H1 (cell line): ENCODE measurements at regions not wholly inside any gene's neighbourhood (a gene's known extent, or its start where the extent isn't known, plus 50 kb on each side); places are given as distances from the start of the nearest gene placed in this dataset.

Experiments used
- CTCF ChIA-PET: fragments of 300-600 bp; sonication (Branson Sonifier 250); formaldehyde crosslinking; loops from one replicate; lab custom pipeline; 2021; ENCODE audit not compliant: partially characterized antibody; lab: Charles Lee
- POLR2A ChIA-PET: fragments of 300-600 bp; sonication (Branson Sonifier 250); formaldehyde crosslinking; loops from one replicate; lab custom pipeline; 2021; ENCODE audit warnings: inconsistent platforms; ENCODE audit not compliant: partially characterized antibody; lab: Charles Lee
- DNase-seq, 2 experiments: peaks; one replicate each; pipeline versions ENCODE4 v3.0.0 to v3.0.0-alpha.2; 2010 to 2022; ENCODE audit warnings: low spot score in 2 of 2, low read depth in 1 of 2, mixed read lengths in 1 of 2
- FAIRE-seq: peaks from 2 replicates; lab custom pipeline; 2011; peaks lifted over from hg19 to GRCh38; lab: Jason Lieb, UNC
- H2AFZ ChIP-seq: 2 replicates; pipeline ENCODE4 v1.8.1; 2012; ENCODE audit warnings: low read length, inconsistent platforms
- H2AK5ac ChIP-seq: 2 replicates; pipeline ENCODE4 v1.6.1; 2013; ENCODE audit warnings: low read depth, low read length
- H2BK120ac ChIP-seq: replicated peaks from 2 replicates; pipeline ENCODE3; 2013; ENCODE audit warnings: low read depth, low read length, inconsistent platforms
- H2BK12ac ChIP-seq: 2 replicates; pipeline ENCODE4 v1.6.1; 2013; ENCODE audit warnings: low read depth, low read length
- H2BK15ac ChIP-seq: 2 replicates; pipeline ENCODE4 v1.6.1; 2013; ENCODE audit warnings: low read length
- H2BK20ac ChIP-seq: 2 replicates; pipeline ENCODE4 v1.6.1; 2013; ENCODE audit warnings: low read length
- H2BK5ac ChIP-seq: 2 replicates; pipeline ENCODE4 v1.6.1; 2013; ENCODE audit warnings: low read depth, low read length
- H3K14ac ChIP-seq: 2 replicates; pipeline ENCODE4 v1.6.1; 2013; ENCODE audit warnings: inconsistent platforms; ENCODE audit not compliant: insufficient read length
- H3K18ac ChIP-seq: 2 replicates; pipeline ENCODE4 v1.6.1; 2013; ENCODE audit warnings: low read length; ENCODE audit errors: extremely low read depth
- H3K23ac ChIP-seq: 2 replicates; pipeline ENCODE4 v1.6.1; 2013; ENCODE audit warnings: inconsistent platforms; ENCODE audit not compliant: insufficient read length
- H3K23me2 ChIP-seq: 2 replicates; pipeline ENCODE4 v1.6.1; 2013; ENCODE audit warnings: low read depth, low read length
- H3K27ac ChIP-seq: 2 replicates; pipeline ENCODE4 v1.6.1; 2011; ENCODE audit warnings: low read depth, low read length, inconsistent platforms
- H3K27me3 ChIP-seq, 4 experiments: replicated peaks in 1 of 4; 1 replicate in 1 of 4; 2 replicates in 3 of 4; pipeline versions ENCODE4 v1.6.1 to v1.8.1; 2011 to 2013; ENCODE audit warnings: low read length in 3 of 4, mild to moderate bottlenecking in 3 of 4, inconsistent platforms in 2 of 4, mixed read lengths in 2 of 4, moderate library complexity in 1 of 4; ENCODE audit not compliant: control insufficient read depth in 3 of 4, insufficient read depth in 3 of 4; ENCODE audit errors: extremely low read depth in 1 of 4
- H3K36me3 ChIP-seq, 4 experiments: 2 replicates each; pipeline versions ENCODE4 v1.6.1 to v1.8.1; 2011 to 2013; ENCODE audit warnings: mild to moderate bottlenecking in 4 of 4, low read length in 3 of 4, moderate library complexity in 2 of 4, control low read depth in 1 of 4, inconsistent platforms in 1 of 4; ENCODE audit not compliant: insufficient read depth in 4 of 4, control insufficient read depth in 2 of 4
- H3K4ac ChIP-seq: replicated peaks from 2 replicates; pipeline ENCODE3; 2013; ENCODE audit warnings: low read length, low read depth, mixed read lengths, inconsistent platforms; ENCODE audit not compliant: insufficient read length
- H3K4me1 ChIP-seq, 4 experiments: replicated peaks in 1 of 4; 1 replicate in 1 of 4; 2 replicates in 3 of 4; pipeline versions ENCODE4 v1.6.1 to v1.8.1; 2011 to 2013; ENCODE audit warnings: low read length in 3 of 4, inconsistent platforms in 2 of 4, mixed read lengths in 1 of 4; ENCODE audit not compliant: insufficient read depth in 4 of 4, control insufficient read depth in 3 of 4
- H3K4me2 ChIP-seq, 2 experiments: 2 replicates each; pipeline versions ENCODE4 v1.6.1 to v1.8.1; 2011 to 2013; ENCODE audit warnings: low read depth in 2 of 2, low read length in 2 of 2, control low read depth in 1 of 2, inconsistent platforms in 1 of 2, mild to moderate bottlenecking in 1 of 2; ENCODE audit not compliant: insufficient read depth in 1 of 2
- H3K4me3 ChIP-seq, 4 experiments: fragments of 200-600, 300-600 bp in 1 of 4; sonication (generic), shearing (Covaris generic), sonication (Bioruptor Twin) in 1 of 4; 2 replicates each; pipeline versions ENCODE4 v1.5.1 to v1.8.1; 2011 to 2016; ENCODE audit warnings: low read length in 4 of 4, low read depth in 3 of 4, control low read depth in 2 of 4, inconsistent platforms in 2 of 4, mild to moderate bottlenecking in 2 of 4, mixed read lengths in 1 of 4, moderate library complexity in 1 of 4; ENCODE audit not compliant: insufficient read depth in 2 of 4; ENCODE audit errors: extremely low read depth in 1 of 4
- H3K56ac ChIP-seq: replicated peaks from 2 replicates; pipeline ENCODE3; 2013; ENCODE audit warnings: low read depth, mild to moderate bottlenecking, mixed read lengths, low read length, inconsistent platforms; ENCODE audit not compliant: insufficient read length
- H3K79me1 ChIP-seq: 2 replicates; pipeline ENCODE4 v1.6.1; 2013; ENCODE audit warnings: low read depth, low read length, control low read depth
- H3K79me2 ChIP-seq, 2 experiments: 2 replicates each; pipeline versions ENCODE4 v1.6.1 to v1.8.1; 2012 to 2013; ENCODE audit warnings: low read length in 2 of 2, mild to moderate bottlenecking in 2 of 2, inconsistent platforms in 1 of 2; ENCODE audit not compliant: insufficient read depth in 2 of 2, control insufficient read depth in 1 of 2
- H3K9ac ChIP-seq, 4 experiments: replicated peaks in 1 of 4; 1 replicate in 1 of 4; 2 replicates in 3 of 4; pipeline versions ENCODE4 v1.6.1 to v1.8.1; 2011 to 2013; ENCODE audit warnings: low read depth in 3 of 4, low read length in 3 of 4, control low read depth in 2 of 4, mild to moderate bottlenecking in 2 of 4, moderate library complexity in 2 of 4, inconsistent platforms in 1 of 4; ENCODE audit errors: extremely low read depth in 1 of 4
- H3K9me3 ChIP-seq, 2 experiments: 2 replicates each; pipeline versions ENCODE4 v1.6.1 to v1.8.1; 2012 to 2013; ENCODE audit warnings: mild to moderate bottlenecking in 2 of 2, moderate library complexity in 2 of 2, control low read depth in 1 of 2, inconsistent platforms in 1 of 2, low read depth in 1 of 2, low read length in 1 of 2, mixed read lengths in 1 of 2; ENCODE audit not compliant: insufficient read depth in 2 of 2
- H4K20me1 ChIP-seq, 2 experiments: replicated peaks in 1 of 2; 2 replicates each; pipeline versions ENCODE3 to v1.8.1; 2011 to 2013; ENCODE audit warnings: inconsistent platforms in 2 of 2, low read length in 2 of 2, mild to moderate bottlenecking in 1 of 2; ENCODE audit not compliant: insufficient read depth in 2 of 2, control insufficient read depth in 1 of 2
- H4K5ac ChIP-seq: 2 replicates; pipeline ENCODE4 v1.6.1; 2013; ENCODE audit warnings: low read length, low read depth, mixed read lengths, inconsistent platforms; ENCODE audit not compliant: insufficient read length
- H4K8ac ChIP-seq: 2 replicates; pipeline ENCODE4 v1.8.0; 2013; ENCODE audit warnings: mild to moderate bottlenecking, moderate library complexity, low read length, inconsistent platforms; ENCODE audit not compliant: insufficient read depth; ENCODE audit errors: extremely low read depth
- H4K91ac ChIP-seq: replicated peaks from 2 replicates; pipeline ENCODE3; 2013; ENCODE audit warnings: low read length, mixed read lengths, inconsistent platforms; ENCODE audit not compliant: insufficient read length
- BRCA1 ChIP-seq: IDR thresholded peaks from 2 replicates; pipeline ENCODE4 v1.6.1; 2012; ENCODE audit warnings: low read depth, low read length, improper control_type of control experiment
- CBX8 ChIP-seq: fragments of 300-800, 300-1000 bp; sonication (generic); IDR thresholded peaks from 2 replicates; pipeline ENCODE4 v1.7.1; 2016; ENCODE audit warnings: low read depth, low read length, borderline replicate concordance
- EGR1 ChIP-seq: IDR thresholded peaks from 2 replicates; pipeline ENCODE4 v1.6.1; 2011; ENCODE audit warnings: low read depth, low read length, borderline replicate concordance
- EZH2 ChIP-seq: fragments of 200-600 bp; sonication (generic); IDR thresholded peaks from 2 replicates; pipeline ENCODE4 v1.7.1; 2012; ENCODE audit warnings: low read depth, mild to moderate bottlenecking, moderate library complexity, low read length, inconsistent platforms; ENCODE audit not compliant: severe bottlenecking
- HDAC2 ChIP-seq, 2 experiments: fragments of 300-600 bp in 1 of 2; sonication (generic) in 1 of 2; IDR thresholded peaks; 2 replicates each; pipeline ENCODE4 v1.6.1; 2011 to 2012; ENCODE audit warnings: low read depth in 2 of 2, low read length in 2 of 2, mild to moderate bottlenecking in 2 of 2, moderate library complexity in 2 of 2, borderline replicate concordance in 1 of 2, inconsistent platforms in 1 of 2
- JUND ChIP-seq: IDR thresholded peaks from 2 replicates; pipeline ENCODE4 v1.6.1; 2011; ENCODE audit warnings: mild to moderate bottlenecking, improper control_type of control experiment, low read length
- KDM1A ChIP-seq: fragments of 200-600, 300-600 bp; sonication (generic); IDR thresholded peaks from 2 replicates; pipeline ENCODE4 v1.7.1; 2016; ENCODE audit warnings: mild to moderate bottlenecking, low read length, borderline replicate concordance
- SP1 ChIP-seq: IDR thresholded peaks from 2 replicates; pipeline ENCODE4 v1.6.1; 2011; ENCODE audit warnings: low read depth, low read length
- SP2 ChIP-seq: IDR thresholded peaks from 2 replicates; pipeline ENCODE4 v1.6.1; 2012; ENCODE audit warnings: mild to moderate bottlenecking, low read length, inconsistent platforms
- SRF ChIP-seq: IDR thresholded peaks from 2 replicates; pipeline ENCODE4 v1.6.1; 2011; ENCODE audit warnings: mild to moderate bottlenecking, low read depth, low read length, moderate library complexity
- SUZ12 ChIP-seq: fragments of 200-600 bp; sonication (generic); IDR thresholded peaks from 2 replicates; pipeline ENCODE4 v1.6.1; 2012; ENCODE audit warnings: mild to moderate bottlenecking, inconsistent platforms, low read length, moderate library complexity, mixed read lengths
- TCF12 ChIP-seq: IDR thresholded peaks from 2 replicates; pipeline ENCODE4 v1.6.1; 2011; ENCODE audit warnings: low read depth, mild to moderate bottlenecking, low read length
- WGBS, 2 experiments: shearing (Covaris generic) in 1 of 2; methylation state at CpG; one replicate each; pipeline versions ENCODE4 v1.1.6 to v1.1.7; 2013 to 2015; ENCODE audit warnings: low lambda C conversion rate in 2 of 2, mixed read lengths in 2 of 2, inconsistent platforms in 1 of 2, low coverage in 1 of 2, missing lambda C conversion rate in 1 of 2; ENCODE audit not compliant: insufficient replicate concordance in 2 of 2, insufficient coverage in 1 of 2, insufficient read length in 1 of 2; ENCODE audit errors: extremely low coverage in 1 of 2, missing lambda C conversion rate in 1 of 2; 5-methylcytosine and 5-hydroxymethylcytosine counted together
- TF ChIP-seq, protein P1 (sequence below): IDR thresholded peaks from 2 replicates; pipeline ENCODE4 v1.6.1; 2012; ENCODE audit warnings: inconsistent platforms
- TF ChIP-seq, protein P2 (sequence below): IDR thresholded peaks from 2 replicates; pipeline ENCODE4 v1.6.1; 2011; ENCODE audit warnings: low read depth, mild to moderate bottlenecking, low read length; ENCODE audit not compliant: insufficient read depth

DNA sequence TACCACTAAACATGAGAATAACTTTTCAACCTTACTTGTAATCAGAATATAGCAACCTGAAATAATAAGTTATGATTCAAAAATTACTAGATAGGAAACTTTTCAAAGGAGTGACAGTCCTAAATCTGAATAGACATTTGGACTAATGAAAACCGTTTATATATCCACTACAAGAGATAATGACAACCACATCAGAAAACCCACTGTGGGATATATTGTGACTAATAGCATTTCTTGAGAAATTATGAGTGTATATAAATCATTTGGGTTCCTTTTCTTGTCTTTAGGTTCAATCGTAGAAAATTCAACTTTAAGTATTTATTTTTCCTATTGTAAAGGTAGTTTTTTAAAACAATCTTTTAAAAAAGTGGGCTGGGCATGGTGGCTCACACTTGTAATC is 170.2 kb upstream of the PRSS58 start:
- no peaks in the 10 kb centered on the region for H3K36me3 ChIP-seq
- H3K4me3 ChIP-seq, result no peak overlapping the region
- no peak overlapping the region for H2BK12ac ChIP-seq
- H3K23me2 ChIP-seq, result no peaks in the 10 kb centered on the region
- WGBS, 2 experiments, result 90% methylated on average over 2 of the region's 2 CpGs; no CpG with 5 or more reads in 1 of the 2 experiments
- H3K9me3 ChIP-seq, result no peaks in the 10 kb centered on the region
- DNase-seq (no peak), FAIRE-seq (no peak)
- H3K18ac ChIP-seq, result no peak overlapping the region
- H3K4me1 ChIP-seq, result no peaks in the 10 kb centered on the region
- no peak overlapping the region for H3K4ac ChIP-seq
- H3K56ac ChIP-seq, result no peak overlapping the region
- ChIA-PET POLR2A (no interaction called here), CTCF (interaction anchor here (0.6 to 3.2 kb wide), 4 partner anchors 11 to 64 kb away, joined by 3 to 17 read pairs (median 3); no protein-coding TSS in a partner anchor)
- no peaks in the 10 kb centered on the region for H4K20me1 ChIP-seq
- no peak overlapping the region for H3K27ac ChIP-seq
- H2BK5ac ChIP-seq, result no peak overlapping the region
- H3K79me1 ChIP-seq, result no peaks in the 10 kb centered on the region
- no peaks in the 10 kb centered on the region for H3K79me2 ChIP-seq
- no peak overlapping the region for H2AK5ac ChIP-seq
- H4K8ac ChIP-seq, result no peak overlapping the region
- no peak overlapping the region for H2BK20ac ChIP-seq
- H3K23ac ChIP-seq, result no peak overlapping the region
- H3K4me2 ChIP-seq, result no peak overlapping the region
- no peaks in the 10 kb centered on the region for H3K27me3 ChIP-seq
- no peak overlapping the region for H2BK15ac ChIP-seq
- H3K14ac ChIP-seq, result no peak overlapping the region
- no peak overlapping the region for H3K9ac ChIP-seq
- no peak overlapping the region for H4K5ac ChIP-seq
- no peak overlapping the region for H4K91ac ChIP-seq
- no peak overlapping the region for H2AFZ ChIP-seq
- no peak overlapping the region for H2BK120ac ChIP-seq
- TF ChIP-seq EZH2, result no peak
- TF ChIP-seq SUZ12, result no peak
- no peak for TF ChIP-seq SP2
- TF ChIP-seq SP1, result no peak
- TF ChIP-seq EGR1, result no peak
- no peak for TF ChIP-seq SRF
- TF ChIP-seq BRCA1, result no peak
- no peak for TF ChIP-seq HDAC2 (IDR thresholded peaks at IDR 0.05; ENCODE audit: borderline replicate concordance in 1 of 2, low read depth in 2 of 2, low read length in 2 of 2)
- TF ChIP-seq CBX8, result no peak
- TF ChIP-seq, protein P1, sequence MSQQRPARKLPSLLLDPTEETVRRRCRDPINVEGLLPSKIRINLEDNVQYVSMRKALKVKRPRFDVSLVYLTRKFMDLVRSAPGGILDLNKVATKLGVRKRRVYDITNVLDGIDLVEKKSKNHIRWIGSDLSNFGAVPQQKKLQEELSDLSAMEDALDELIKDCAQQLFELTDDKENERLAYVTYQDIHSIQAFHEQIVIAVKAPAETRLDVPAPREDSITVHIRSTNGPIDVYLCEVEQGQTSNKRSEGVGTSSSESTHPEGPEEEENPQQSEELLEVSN, result no peak
- no peak for TF ChIP-seq JUND
- TF ChIP-seq KDM1A, result no peak
- TF ChIP-seq TCF12, result no peak
- TF ChIP-seq, protein P2, sequence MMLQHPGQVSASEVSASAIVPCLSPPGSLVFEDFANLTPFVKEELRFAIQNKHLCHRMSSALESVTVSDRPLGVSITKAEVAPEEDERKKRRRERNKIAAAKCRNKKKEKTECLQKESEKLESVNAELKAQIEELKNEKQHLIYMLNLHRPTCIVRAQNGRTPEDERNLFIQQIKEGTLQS, result no peak
